ENCODE measurements at regions not wholly inside any gene's neighbourhood (a gene's known extent, or its start where the extent isn't known, plus 50 kb on each side); places are given as distances from the start of the nearest gene placed in this dataset.

- no peaks in the 10 kb centered on the region for H3K79me2 ChIP-seq (ENCODE audit: insufficient read depth, low read length)
- no peak overlapping the region for H3K4me2 ChIP-seq (replicated peaks; ENCODE audit: extremely low read depth, low read length, poor library complexity, severe bottlenecking)
- H3K9ac ChIP-seq (ENCODE audit: insufficient read depth, low read length, poor library complexity, severe bottlenecking) = no peak overlapping the region
- H3K4me3 ChIP-seq (replicated peaks in 1 of 3; ENCODE audit: low read depth in 2 of 3, low read length in 3 of 3) = no peak overlapping the region
- peaks cover 16 to 19% of the 10 kb centered on the region in 2 donors for H3K4me1 ChIP-seq (ENCODE audit: control insufficient read depth in 1 of 2, insufficient read depth in 2 of 2, low read length in 2 of 2)
- peaks cover 0 to 3% (median 0%) of the 10 kb centered on the region in 7 donors for H3K9me3 Mint-ChIP-seq
- H3K27me3 Mint-ChIP-seq (ENCODE audit: low read depth in 3 of 3) = peaks cover 0 to 1% (median 0%) of the 10 kb centered on the region in 3 donors
- H3K36me3 Mint-ChIP-seq = no peaks in the 10 kb centered on the region
- H3K9me3 ChIP-seq (replicated peaks in 1 of 2; ENCODE audit: control insufficient read depth in 1 of 2, insufficient read depth in 1 of 2, low read length in 2 of 2) = peaks cover 0 to 4% of the 10 kb centered on the region in 2 donors
- intact Hi-C loops (cut with micrococcal nuclease) = no loop called here
- no peak for TF ChIP-seq CTCF (IDR thresholded peaks at IDR 0.05)
- H2AFZ ChIP-seq (ENCODE audit: insufficient read depth, low read depth, low read length, poor library complexity, severe bottlenecking) = no peak overlapping the region
- no peaks in the 10 kb centered on the region for H3K27me3 ChIP-seq (ENCODE audit: control insufficient read depth in 2 of 2, insufficient read depth in 2 of 2, low read length in 2 of 2)
- H3K4me1 Mint-ChIP-seq = peaks cover 17% of the 10 kb centered on the region
- no peaks in the 10 kb centered on the region for H3K36me3 ChIP-seq (replicated peaks in 1 of 2; ENCODE audit: control insufficient read depth in 1 of 2, insufficient read depth in 2 of 2, low read length in 2 of 2)
- no peaks in the 10 kb centered on the region for H4K20me1 ChIP-seq (ENCODE audit: insufficient read depth, low read length)
- H3K27ac Mint-ChIP-seq = no peak overlapping the region
- no peak overlapping the region for H3K27ac ChIP-seq (ENCODE audit: low read depth in 1 of 2, low read length in 2 of 2)
- no peak for DNase-seq
- WGBS (ENCODE audit: insufficient coverage) = 97% methylated on average over 12 of the region's 14 CpGs
- no peak overlapping the region for H3K4me3 Mint-ChIP-seq
Measured at GRCh38 chr1:244340396-244340795, 111.3 kb downstream of the ADSS2 start.

- H3K4me3 Mint-ChIP-seq = peak overlapping the region; percentile 76 to 84
- peaks cover 0 to 1% (median 0%) of the 10 kb centered on the region in 3 donors for H3K27me3 Mint-ChIP-seq (ENCODE audit: low read depth in 3 of 3)
- Histone ChIP-seq H3K79me2 (ENCODE audit: insufficient read depth, low read length) (no peaks in the 10 kb centered on the region), H3K27ac (ENCODE audit: low read depth in 1 of 2, low read length in 2 of 2) (peak overlapping the region; percentile 27 to 73), H3K27me3 (ENCODE audit: control insufficient read depth in 2 of 2, insufficient read depth in 2 of 2, low read length in 2 of 2) (no peaks in the 10 kb centered on the region), H4K20me1 (ENCODE audit: insufficient read depth, low read length) (no peaks in the 10 kb centered on the region), H3K4me2 (replicated peaks; ENCODE audit: extremely low read depth, low read length, poor library complexity, severe bottlenecking) (peak overlapping the region; percentile 72), H2AFZ (ENCODE audit: insufficient read depth, low read depth, low read length, poor library complexity, severe bottlenecking) (peak overlapping the region; percentile 78), H3K9ac (ENCODE audit: insufficient read depth, low read length, poor library complexity, severe bottlenecking) (no peak overlapping the region), H3K36me3 (replicated peaks in 1 of 2; ENCODE audit: control insufficient read depth in 1 of 2, insufficient read depth in 2 of 2, low read length in 2 of 2) (no peaks in the 10 kb centered on the region), H3K4me3 (replicated peaks in 1 of 3; ENCODE audit: low read depth in 2 of 3, low read length in 3 of 3) (peak overlapping the region; percentile 6 to 65 (median 32)), H3K4me1 (ENCODE audit: control insufficient read depth in 1 of 2, insufficient read depth in 2 of 2, low read length in 2 of 2) (peaks cover 16 to 19% of the 10 kb centered on the region in 2 donors), H3K9me3 (replicated peaks in 1 of 2; ENCODE audit: control insufficient read depth in 1 of 2, insufficient read depth in 1 of 2, low read length in 2 of 2) (peaks cover 12 to 16% of the 10 kb centered on the region in 2 donors)
- intact Hi-C loops (cut with micrococcal nuclease) = no loop called here
- peaks cover 17% of the 10 kb centered on the region for H3K4me1 Mint-ChIP-seq
- H3K27ac Mint-ChIP-seq = peak overlapping the region; percentile 46 to 82 (median 68)
- peaks cover 11 to 14% (median 11%) of the 10 kb centered on the region in 7 donors for H3K9me3 Mint-ChIP-seq
- H3K36me3 Mint-ChIP-seq = peaks cover 0 to 9% of the 10 kb centered on the region in 2 donors
- peak; percentile 50 to 83 (median 81) for DNase-seq
- no peak for TF ChIP-seq CTCF (IDR thresholded peaks at IDR 0.05)
- 14% methylated on average over 10 of the region's 16 CpGs for WGBS (ENCODE audit: insufficient coverage)
Measured at GRCh38 chr1:244341455-244342450, 110.0 kb downstream of the ADSS2 start.

Data from CD14-positive monocyte (primary cell).